ENCODE measurements at regions not wholly inside any gene's neighbourhood (a gene's known extent, or its start where the extent isn't known, plus 50 kb on each side); places are given as distances from the start of the nearest gene placed in this dataset.

- DNase-seq = no peak
Observed at GRCh38 chr14:62179367-62180018, 417.3 kb downstream of the SNAPC1 start.

DNA sequence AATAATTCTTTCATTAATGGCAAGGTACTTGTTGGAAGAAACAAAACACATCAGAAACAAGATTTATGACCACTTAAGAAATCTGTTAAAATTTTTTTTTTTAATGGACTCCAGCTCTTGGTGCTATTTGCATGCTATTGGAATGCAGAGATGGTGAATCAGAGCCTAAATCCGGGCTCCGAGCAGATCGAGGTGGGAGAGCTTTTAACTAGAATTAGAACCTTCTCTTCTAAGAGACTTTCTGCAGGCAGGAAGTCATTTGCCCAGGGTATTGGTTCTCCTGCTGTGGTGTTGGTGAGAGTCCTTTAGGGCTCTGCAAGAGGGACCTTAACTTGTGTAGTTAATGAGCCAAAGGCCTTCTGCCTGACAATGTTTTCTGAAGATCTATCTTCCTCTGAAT lies 419.4 kb downstream of the SNAPC1 start:
- no peak for DNase-seq

DNA sequence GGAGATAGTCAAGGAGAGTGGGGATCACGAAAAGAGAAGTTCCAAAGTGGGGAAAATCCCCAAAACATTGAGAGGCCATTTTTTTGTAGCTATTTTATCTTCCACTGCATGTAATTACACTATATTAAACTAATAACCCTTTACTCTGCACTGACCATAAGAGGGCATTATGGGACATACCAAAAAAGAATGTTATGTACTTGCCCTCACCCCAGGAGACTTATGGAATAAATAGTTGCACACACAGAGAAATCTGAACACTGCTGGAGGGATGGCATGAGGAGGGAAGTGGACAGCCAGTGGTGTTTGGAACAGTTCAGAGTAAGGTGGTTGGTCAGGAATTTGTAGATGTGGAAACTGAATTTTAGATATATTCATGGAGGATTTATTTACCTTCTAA lies 422.9 kb downstream of the SNAPC1 start:
- DNase-seq = no peak

GRCh38 chr14:62187265-62187664 lies 425.0 kb downstream of the SNAPC1 start:
- DNase-seq = no peak

DNA sequence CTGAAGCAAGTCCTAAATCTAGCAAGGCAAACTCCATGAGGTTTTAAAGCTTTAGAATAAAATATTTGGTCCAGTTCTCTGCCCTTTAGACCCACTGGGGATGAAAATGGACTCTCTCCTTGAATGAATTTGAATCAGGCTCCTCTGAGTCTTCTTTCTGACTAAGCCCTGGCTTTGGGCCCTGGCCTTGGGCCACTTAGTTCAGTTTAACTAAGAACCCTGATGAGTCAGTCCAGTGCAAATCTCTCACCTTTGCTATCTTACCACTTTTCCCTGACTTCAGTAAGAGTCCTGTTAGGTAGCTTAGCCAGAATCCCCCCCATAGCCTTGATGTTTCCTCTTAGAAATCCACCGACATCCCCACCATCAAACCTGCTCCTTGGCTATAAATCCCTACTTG lies 427.5 kb downstream of the SNAPC1 start:
- DNase-seq = no peak

GRCh38 chr14:62206456-62206855 lies 444.2 kb downstream of the SNAPC1 start:
- no peak for DNase-seq

- no peak for DNase-seq
Observed at GRCh38 chr14:62209287-62209899, 447.2 kb downstream of the SNAPC1 start.

GRCh38 chr14:62213516-62213915 lies 451.3 kb downstream of the SNAPC1 start:
- no peak for DNase-seq

DNA sequence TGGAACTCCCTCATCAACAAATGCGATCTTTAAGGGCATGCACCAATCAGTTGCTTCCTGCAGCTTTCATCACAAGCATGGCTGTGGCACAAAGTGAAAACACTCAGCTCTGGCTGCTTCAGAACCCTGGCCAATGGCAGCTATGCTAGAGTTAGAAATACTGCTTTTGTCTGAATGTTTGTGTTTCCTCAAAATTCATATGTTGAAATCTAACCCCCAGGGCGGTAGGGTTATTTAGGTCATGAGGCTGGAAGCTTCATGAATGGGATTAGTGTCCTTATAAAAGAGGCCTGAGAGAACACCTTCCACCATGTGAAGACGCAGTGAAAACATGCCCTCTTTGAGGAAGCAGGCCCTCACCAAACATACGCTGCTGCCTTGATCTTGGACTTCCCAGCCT lies 453.9 kb downstream of the SNAPC1 start:
- DNase-seq = no peak

GRCh38 chr14:62234849-62235248 lies 472.6 kb downstream of the SNAPC1 start:
- DNase-seq = no peak

GRCh38 chr14:62244221-62244620 lies 482.0 kb downstream of the SNAPC1 start:
- no peak for DNase-seq

DNA sequence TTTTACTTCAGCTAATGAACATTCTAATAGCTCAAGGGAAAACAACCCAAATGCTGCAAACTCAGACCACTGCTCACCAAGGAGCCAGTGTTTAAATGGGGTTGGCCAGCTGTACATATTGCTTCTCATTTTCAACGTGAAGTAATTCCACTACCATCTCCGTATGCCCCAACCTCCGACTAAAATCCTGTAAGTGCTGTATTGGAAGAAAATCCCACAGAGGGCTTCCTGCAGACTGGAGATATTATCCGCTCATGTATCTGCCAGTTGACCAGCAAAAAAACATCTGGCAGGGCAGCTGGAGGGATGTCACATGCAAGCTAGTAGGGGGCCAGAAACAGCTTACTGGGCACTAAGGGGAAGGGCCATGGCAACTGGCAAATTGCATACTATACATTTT lies 485.0 kb downstream of the SNAPC1 start:
- no peak for DNase-seq

GRCh38 chr14:62251237-62251636 lies 489.0 kb downstream of the SNAPC1 start:
- DNase-seq = no peak

DNA sequence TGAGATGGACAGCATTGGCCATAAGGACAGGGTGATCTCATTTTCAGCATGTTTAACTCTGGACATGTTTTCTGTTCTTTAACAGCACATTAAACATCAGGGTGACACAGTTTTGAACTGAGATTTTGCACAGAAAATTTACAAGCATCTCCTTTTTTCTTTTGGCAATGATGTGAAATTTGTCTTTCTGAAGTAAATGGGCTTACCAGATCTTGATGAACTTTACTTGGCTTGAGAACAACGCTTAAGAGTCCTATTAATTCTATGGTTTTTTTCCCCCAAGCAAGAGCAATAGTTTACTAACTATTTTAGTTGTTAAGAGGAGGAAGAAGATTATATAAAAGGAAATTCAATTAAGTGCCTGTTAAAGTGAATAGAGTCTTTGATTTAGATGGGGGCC lies 491.0 kb downstream of the SNAPC1 start:
- DNase-seq = no peak

GRCh38 chr14:62253911-62254310 lies 491.7 kb downstream of the SNAPC1 start:
- no peak for DNase-seq

- DNase-seq = no peak
Observed at GRCh38 chr14:62269204-62269603, 507.0 kb downstream of the SNAPC1 start.

- DNase-seq = no peak
Observed at GRCh38 chr14:62270236-62270635, 508.0 kb downstream of the SNAPC1 start.

GRCh38 chr14:62280366-62280765 lies 518.1 kb downstream of the SNAPC1 start:
- DNase-seq = no peak

- DNase-seq = no peak
Observed at GRCh38 chr14:62283837-62284236, 521.6 kb downstream of the SNAPC1 start.

DNA sequence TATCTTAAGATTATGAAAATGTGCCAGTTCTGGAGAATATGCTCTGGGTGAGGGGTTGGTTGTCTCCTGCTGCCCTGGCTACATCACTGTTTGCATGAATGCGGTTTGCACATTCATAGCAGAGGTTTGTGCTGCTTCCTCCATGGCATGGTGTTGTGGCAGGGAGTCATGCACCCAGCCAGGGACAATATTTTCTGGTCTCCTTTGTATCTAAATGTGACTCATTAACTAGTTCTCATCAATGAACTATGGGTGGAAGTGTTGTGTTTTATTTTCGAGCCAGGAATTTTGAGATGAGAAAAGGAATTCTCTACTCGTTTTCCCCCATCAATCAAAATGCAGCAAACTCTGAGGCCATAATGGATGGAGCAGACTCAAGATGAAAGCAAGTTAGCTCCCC lies 527.3 kb downstream of the SNAPC1 start:
- no peak for DNase-seq

- DNase-seq = no peak
Observed at GRCh38 chr14:62301080-62301479, 538.9 kb downstream of the SNAPC1 start.

DNA sequence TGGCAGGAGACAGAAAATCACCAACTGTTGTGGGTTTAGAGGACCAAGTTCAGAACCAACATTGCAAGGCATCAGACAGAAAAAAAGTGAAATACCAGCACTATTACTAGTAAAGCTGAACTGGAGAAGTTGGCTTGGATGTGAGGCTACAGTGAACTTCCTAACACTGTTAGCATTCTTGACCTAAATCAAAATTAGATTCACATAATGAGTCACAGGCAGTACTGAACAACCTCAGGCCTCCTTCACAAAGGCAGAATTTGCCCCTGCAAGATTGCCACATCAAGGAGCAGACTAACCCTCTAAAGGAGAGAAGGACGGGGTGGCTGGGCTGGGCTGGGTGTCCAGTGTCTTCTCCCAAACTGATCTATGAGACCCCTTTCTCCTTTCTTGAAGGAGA lies 539.7 kb downstream of the SNAPC1 start:
- no peak for DNase-seq

DNA sequence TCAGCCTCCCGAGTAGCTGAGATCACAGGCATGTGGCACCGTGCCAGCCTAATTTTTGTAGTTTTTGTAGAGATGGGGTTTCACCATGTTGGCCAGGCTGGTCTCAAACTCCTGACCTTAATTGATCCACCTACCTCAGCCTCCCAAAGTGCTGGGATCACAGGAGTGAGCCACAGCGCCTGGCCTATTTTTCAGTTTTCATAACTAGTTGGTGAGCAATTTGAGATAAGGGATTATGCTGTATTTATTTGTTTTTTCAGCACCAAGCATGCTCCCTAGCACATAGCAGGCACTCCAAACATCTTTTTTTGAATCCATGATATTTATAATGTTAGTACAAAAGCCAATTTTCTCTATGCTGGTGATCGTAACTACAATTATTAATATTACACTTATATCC lies 541.2 kb downstream of the SNAPC1 start:
- DNase-seq = no peak

GRCh38 chr14:62304257-62304656 lies 542.0 kb downstream of the SNAPC1 start:
- DNase-seq = no peak

DNA sequence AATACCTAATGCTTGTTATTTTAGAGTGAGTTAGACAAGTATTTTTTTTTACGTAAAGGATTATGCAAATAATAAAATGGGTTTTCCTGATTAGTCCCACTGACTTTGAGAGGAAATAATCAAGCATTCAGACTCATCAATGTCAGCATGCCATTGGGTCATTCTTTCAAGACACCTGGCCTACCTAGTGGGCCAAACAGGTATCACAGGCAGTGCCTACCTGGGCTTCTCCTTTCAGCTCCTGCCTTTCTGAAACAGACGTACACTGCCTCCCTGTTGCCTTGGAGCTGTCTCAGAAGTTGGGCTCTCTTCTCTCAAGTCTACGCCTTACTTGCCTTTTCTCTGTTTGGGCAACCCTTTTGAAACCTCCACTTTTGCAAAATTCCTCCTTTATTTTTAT lies 545.6 kb downstream of the SNAPC1 start:
- DNase-seq = no peak

All from activated gamma-delta T cell treated with Interleukin-2 at 50 U/mL for 16 hours (primary cell).